ENCODE measurements at regions not wholly inside any gene's neighbourhood (a gene's known extent, or its start where the extent isn't known, plus 50 kb on each side); places are given as distances from the start of the nearest gene placed in this dataset.

GRCh38 chr5:165202519-165202910 is 1697.1 kb downstream of the MAT2B start:
- ATAC-seq, result no peak
- TF ChIP-seq ZC3H10 (CRISPR knock-in tag; IDR thresholded peaks at IDR 0.05) (no peak), ISL1 (CRISPR knock-in tag; IDR thresholded peaks at IDR 0.05) (no peak), SNAI2 (CRISPR knock-in tag; IDR thresholded peaks at IDR 0.05) (no peak), TSHZ2 (CRISPR knock-in tag; IDR thresholded peaks at IDR 0.05) (no peak), TOX (CRISPR knock-in tag; IDR thresholded peaks at IDR 0.05; ENCODE audit: borderline replicate concordance) (no peak), ZFP30 (CRISPR knock-in tag; IDR thresholded peaks at IDR 0.05) (no peak), TCF4 (CRISPR knock-in tag; IDR thresholded peaks at IDR 0.05; ENCODE audit: borderline replicate concordance) (no peak), RARB (CRISPR knock-in tag; IDR thresholded peaks at IDR 0.05) (no peak), PATZ1 (CRISPR knock-in tag; IDR thresholded peaks at IDR 0.05; ENCODE audit: borderline replicate concordance) (no peak), POU6F1 (CRISPR knock-in tag; IDR thresholded peaks at IDR 0.05; ENCODE audit: borderline replicate concordance, low read depth) (no peak)

GRCh38 chr5:165209101-165209727 is 1703.8 kb downstream of the MAT2B start:
- TF ChIP-seq ZFP30 (CRISPR knock-in tag; IDR thresholded peaks at IDR 0.05) (no peak), ESRRG (CRISPR knock-in tag; IDR thresholded peaks at IDR 0.05) (no peak), POU6F1 (CRISPR knock-in tag; IDR thresholded peaks at IDR 0.05; ENCODE audit: borderline replicate concordance, low read depth) (no peak), TSHZ2 (CRISPR knock-in tag; IDR thresholded peaks at IDR 0.05) (no peak), ZNF8 (CRISPR knock-in tag; IDR thresholded peaks at IDR 0.05) (no peak), ARNTL (CRISPR knock-in tag; IDR thresholded peaks at IDR 0.05; ENCODE audit: borderline replicate concordance, low read depth) (no peak), SNAI2 (CRISPR knock-in tag; IDR thresholded peaks at IDR 0.05) (no peak), ZC3H10 (CRISPR knock-in tag; IDR thresholded peaks at IDR 0.05) (no peak), ZFP3 (CRISPR knock-in tag; IDR thresholded peaks at IDR 0.05) (no peak), ISL1 (CRISPR knock-in tag; IDR thresholded peaks at IDR 0.05) (no peak), ZNF565 (CRISPR knock-in tag; conservative IDR thresholded peaks at IDR 0.05; ENCODE audit: low read depth) (no peak), OSR1 (CRISPR knock-in tag; IDR thresholded peaks at IDR 0.05) (no peak), TCF4 (CRISPR knock-in tag; IDR thresholded peaks at IDR 0.05; ENCODE audit: borderline replicate concordance) (no peak), GLIS3 (CRISPR knock-in tag; IDR thresholded peaks at IDR 0.05) (no peak)
- no peak for ATAC-seq

All from SK-N-SH treated with all-trans-retinoic acid at 6 μM for 48 hours (cell line).